GM19463 (cell line): ENCODE measurements at regions not wholly inside any gene's neighbourhood (a gene's known extent, or its start where the extent isn't known, plus 50 kb on each side); places are given as distances from the start of the nearest gene placed in this dataset.
"Not testable (repeated sequence)": the region's sequence is repeated elsewhere in the genome, so short reads cannot be mapped to it uniquely, and the experiment has no call there.

ENCODE experiments used
- ATAC-seq: cut with Tn5 transposase; IDR thresholded peaks from one replicate; pipeline ENCODE4 v1.9.1; 2021; ENCODE audit warnings: mild to moderate bottlenecking, moderate library complexity; ENCODE audit not compliant: unreplicated experiment

GRCh38 chr1:222470252-222470805 lies 77.6 kb downstream of the HHIPL2 start:
- ATAC-seq: not testable (repeated sequence)

- ATAC-seq: no peak
Measured at GRCh38 chr1:222466150-222466865, 81.6 kb downstream of the HHIPL2 start.

GRCh38 chr1:222465211-222466041 lies 82.5 kb downstream of the HHIPL2 start:
- peak; percentile 91 for ATAC-seq

GRCh38 chr1:222464841-222465210 lies 83.1 kb downstream of the HHIPL2 start:
- peak; percentile 4 for ATAC-seq

GRCh38 chr1:222463059-222463730 lies 84.7 kb downstream of the HHIPL2 start:
- ATAC-seq: no peak

GRCh38 chr1:222462601-222463000 lies 85.3 kb downstream of the HHIPL2 start:
- ATAC-seq: no peak

GRCh38 chr1:222461941-222462340 lies 86.0 kb downstream of the HHIPL2 start:
- ATAC-seq: no peak

GRCh38 chr1:222459652-222460051 lies 88.3 kb downstream of the HHIPL2 start:
- no peak for ATAC-seq

- no peak for ATAC-seq
Measured at GRCh38 chr1:222457513-222457912, 90.4 kb downstream of the HHIPL2 start.

GRCh38 chr1:222457084-222457483 lies 90.8 kb downstream of the HHIPL2 start:
- no peak for ATAC-seq

- ATAC-seq: peak; percentile 97
Measured at GRCh38 chr1:222455188-222455879, 92.6 kb downstream of the HHIPL2 start.

GRCh38 chr1:222454782-222455181 lies 93.1 kb downstream of the HHIPL2 start:
- peak; percentile 7 for ATAC-seq

- ATAC-seq: no peak
Measured at GRCh38 chr1:222454186-222454585, 93.7 kb downstream of the HHIPL2 start.

- ATAC-seq: no peak
Measured at GRCh38 chr1:222452031-222452430, 95.9 kb downstream of the HHIPL2 start.

- no peak for ATAC-seq
Measured at GRCh38 chr1:222443566-222443965, 104.3 kb downstream of the HHIPL2 start.

GRCh38 chr1:222441066-222441465 lies 106.8 kb downstream of the HHIPL2 start:
- ATAC-seq: no peak

- ATAC-seq: no peak
Measured at GRCh38 chr1:222424826-222425225, 123.1 kb downstream of the HHIPL2 start.

GRCh38 chr1:222421380-222421779 lies 126.5 kb downstream of the HHIPL2 start:
- no peak for ATAC-seq

GRCh38 chr1:222420633-222421032 lies 127.3 kb downstream of the HHIPL2 start:
- ATAC-seq: no peak

- ATAC-seq: no peak
Measured at GRCh38 chr1:222418654-222419053, 129.2 kb downstream of the HHIPL2 start.

GRCh38 chr1:222417264-222417663 lies 130.6 kb downstream of the HHIPL2 start:
- no peak for ATAC-seq
